A673 (cell line): ENCODE measurements at regions not wholly inside any gene's neighbourhood (a gene's known extent, or its start where the extent isn't known, plus 50 kb on each side); places are given as distances from the start of the nearest gene placed in this dataset.

Experiments
- CTCF ChIP-seq: fragments of 300-800, 200-600 bp; sonication (generic); conservative IDR thresholded peaks from 2 replicates; pipeline ENCODE4 v1.5.1; 2017; ENCODE audit warnings: low read depth, mild to moderate bottlenecking, antibody characterized with exemption, low read length, moderate library complexity, mixed read lengths
- EZH2 ChIP-seq: fragments of 200-600 bp; sonication (generic); IDR thresholded peaks from 2 replicates; pipeline ENCODE4 v1.6.1; 2017; ENCODE audit warnings: borderline replicate concordance, low read depth, mild to moderate bottlenecking, mixed read lengths, antibody characterized with exemption, low read length; ENCODE audit not compliant: poor library complexity, severe bottlenecking

DNA sequence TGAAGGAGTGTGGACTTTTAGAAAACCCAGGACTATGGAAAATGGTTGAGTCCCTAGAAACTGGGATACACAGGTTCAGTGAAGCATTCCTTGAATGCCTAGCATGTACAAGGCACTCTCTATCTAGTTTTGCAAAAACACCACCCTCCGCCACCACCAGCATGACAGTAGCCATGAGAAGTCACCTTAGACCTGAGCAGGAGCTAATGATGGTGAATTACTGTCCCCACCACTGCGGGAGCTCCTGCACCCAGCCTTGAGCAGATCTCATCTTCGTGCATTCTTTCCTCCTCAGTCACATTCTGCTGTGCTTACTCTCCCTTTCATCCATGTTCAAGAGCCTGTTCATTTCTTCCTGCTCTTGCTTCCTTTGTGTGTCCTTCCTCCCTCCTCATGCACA, 86.2 kb upstream of the ZNF516 start:
- TF ChIP-seq CTCF (no peak), EZH2 (no peak)
